Fibroblast of peridontal ligament (primary cell): ENCODE measurements at regions not wholly inside any gene's neighbourhood (a gene's known extent, or its start where the extent isn't known, plus 50 kb on each side); places are given as distances from the start of the nearest gene placed in this dataset.
"Not testable (repeated sequence)": the region's sequence is repeated elsewhere in the genome, so short reads cannot be mapped to it uniquely, and the experiment has no call there.

Experiments used
- DNase-seq: peaks from one replicate; pipeline ENCODE4 v3.0.0-alpha.2; 2010; ENCODE audit errors: extremely low read depth

- DNase-seq: not testable (repeated sequence)
Measured at GRCh38 chr1:83134322-83135014, 864.5 kb downstream of the TTLL7 start.

DNA sequence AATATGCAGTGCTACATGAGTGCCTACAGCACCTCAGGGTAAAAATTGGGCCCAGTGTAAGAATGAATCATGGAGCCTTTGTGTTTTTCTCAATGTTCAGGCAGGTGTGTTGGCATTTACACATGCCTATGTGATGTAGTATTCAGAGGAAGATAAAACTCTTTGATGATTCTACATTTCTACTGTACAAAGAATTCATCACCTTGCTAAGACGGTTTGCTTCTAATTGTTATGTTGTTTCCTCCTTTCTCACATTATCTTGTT is 867.3 kb downstream of the TTLL7 start:
- DNase-seq: no peak

- DNase-seq: no peak
Measured at GRCh38 chr1:83130886-83131691, 867.8 kb downstream of the TTLL7 start.

DNA sequence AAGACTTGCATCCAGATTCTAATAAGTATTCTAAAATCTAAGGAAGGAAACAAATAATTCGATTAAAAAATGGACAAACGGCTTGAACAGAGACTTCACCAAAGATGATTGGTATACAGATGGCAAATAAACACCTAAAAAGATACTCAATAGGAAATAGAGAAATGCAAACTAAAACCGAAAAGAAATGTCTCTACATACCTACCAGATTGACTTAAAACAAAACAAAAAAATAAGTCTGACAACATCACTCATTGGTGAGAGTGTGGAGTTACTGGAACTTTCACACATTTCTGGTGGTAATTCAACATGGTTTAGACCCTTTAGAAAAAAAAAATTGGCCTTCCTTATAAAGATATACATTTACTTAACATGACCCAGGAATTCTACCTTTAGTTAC is 869.8 kb downstream of the TTLL7 start:
- DNase-seq: no peak

GRCh38 chr1:83125456-83125855 is 873.5 kb downstream of the TTLL7 start:
- no peak for DNase-seq

- DNase-seq: no peak
Measured at GRCh38 chr1:83123019-83123418, 875.9 kb downstream of the TTLL7 start.

GRCh38 chr1:83118472-83118871 is 880.5 kb downstream of the TTLL7 start:
- DNase-seq: no peak

GRCh38 chr1:83117030-83117429 is 881.9 kb downstream of the TTLL7 start:
- not testable (repeated sequence) for DNase-seq

- no peak for DNase-seq
Measured at GRCh38 chr1:83115785-83116184, 883.1 kb downstream of the TTLL7 start.

- no peak for DNase-seq
Measured at GRCh38 chr1:83114136-83114834, 884.6 kb downstream of the TTLL7 start.

GRCh38 chr1:83113652-83114051 is 885.3 kb downstream of the TTLL7 start:
- DNase-seq: no peak

GRCh38 chr1:83112248-83112885 is 886.6 kb downstream of the TTLL7 start:
- DNase-seq: no peak

DNA sequence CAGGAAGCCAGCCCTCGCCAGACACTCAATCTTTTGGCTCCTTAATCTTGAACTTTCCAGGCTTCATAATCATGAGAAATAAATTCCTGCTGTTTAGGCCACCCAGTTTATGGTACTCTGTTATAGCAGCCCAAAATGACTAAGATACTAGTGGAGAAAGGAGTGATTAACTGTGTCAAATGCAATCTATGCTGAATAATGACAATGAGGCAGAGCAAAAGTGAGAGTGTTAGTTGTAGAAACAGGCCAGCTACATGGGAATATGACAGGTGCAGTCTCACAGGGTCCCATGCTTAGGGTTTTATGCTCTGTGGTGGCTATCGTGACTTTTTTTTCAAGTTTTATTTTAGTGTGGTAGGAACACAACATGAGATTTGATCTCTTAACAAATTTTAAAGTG is 888.8 kb downstream of the TTLL7 start:
- DNase-seq: no peak

DNA sequence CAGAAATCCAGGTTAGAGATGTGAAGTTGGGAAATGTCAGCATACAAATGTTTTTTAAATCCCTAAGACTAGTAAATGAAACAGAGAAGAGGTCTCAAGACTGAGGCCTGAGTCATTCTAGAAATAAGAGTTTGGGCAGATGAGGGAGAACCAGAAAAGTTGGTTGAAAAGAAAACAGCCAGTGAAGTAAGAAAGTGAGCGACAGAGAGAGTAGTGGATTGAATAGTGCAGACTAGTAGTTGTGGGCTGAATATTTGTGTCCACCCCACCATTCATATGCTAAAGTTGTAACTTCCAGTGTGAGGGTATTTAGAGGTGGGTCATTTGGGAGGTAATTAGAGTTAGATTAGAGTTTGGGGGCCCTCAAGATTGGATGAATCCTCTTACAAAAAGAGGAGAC is 889.2 kb downstream of the TTLL7 start:
- no peak for DNase-seq

- no peak for DNase-seq
Measured at GRCh38 chr1:83104558-83104957, 894.4 kb downstream of the TTLL7 start.

DNA sequence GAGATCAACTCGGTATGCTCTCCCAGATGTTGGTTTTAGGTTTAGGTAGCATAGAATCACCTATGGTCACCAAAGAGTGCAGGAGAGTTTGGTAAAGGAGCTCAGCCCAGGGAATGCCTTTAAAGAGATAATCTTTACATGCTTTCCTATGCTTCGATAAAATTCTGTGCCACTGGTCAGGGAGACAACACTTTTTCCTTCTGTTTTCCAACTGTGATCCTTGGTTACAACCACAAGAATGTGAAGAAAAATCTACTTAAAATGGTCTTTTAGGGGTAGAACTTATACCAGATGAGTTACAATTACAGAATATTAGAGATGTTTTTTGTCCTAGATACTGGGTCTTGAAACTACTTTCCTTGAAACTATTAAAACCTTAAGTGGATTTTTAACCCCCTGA is 895.6 kb downstream of the TTLL7 start:
- DNase-seq: peak; percentile 28

- peak; percentile 27 for DNase-seq
Measured at GRCh38 chr1:83102630-83103071, 896.3 kb downstream of the TTLL7 start.

- no peak for DNase-seq
Measured at GRCh38 chr1:83101406-83101805, 897.5 kb downstream of the TTLL7 start.

- DNase-seq: no peak
Measured at GRCh38 chr1:83100133-83100532, 898.8 kb downstream of the TTLL7 start.

DNA sequence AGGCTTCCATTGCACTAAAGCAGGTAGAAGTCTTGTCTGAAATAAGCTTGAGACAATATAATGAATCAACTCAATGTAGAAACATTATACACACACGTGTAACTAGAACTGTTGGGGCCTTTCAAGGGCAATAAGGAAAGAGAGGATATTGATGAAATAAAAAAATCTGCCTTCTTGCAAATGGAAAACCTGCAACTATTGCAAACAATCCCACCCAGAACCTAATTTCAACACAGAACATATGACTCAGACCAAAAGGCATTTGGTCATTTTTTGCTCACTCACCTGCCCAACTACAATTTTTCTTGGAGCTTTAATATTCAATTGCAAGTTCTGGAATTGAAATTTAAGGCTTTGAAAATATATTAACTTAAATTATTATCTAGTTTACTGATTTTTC is 900.1 kb downstream of the TTLL7 start:
- no peak for DNase-seq

DNA sequence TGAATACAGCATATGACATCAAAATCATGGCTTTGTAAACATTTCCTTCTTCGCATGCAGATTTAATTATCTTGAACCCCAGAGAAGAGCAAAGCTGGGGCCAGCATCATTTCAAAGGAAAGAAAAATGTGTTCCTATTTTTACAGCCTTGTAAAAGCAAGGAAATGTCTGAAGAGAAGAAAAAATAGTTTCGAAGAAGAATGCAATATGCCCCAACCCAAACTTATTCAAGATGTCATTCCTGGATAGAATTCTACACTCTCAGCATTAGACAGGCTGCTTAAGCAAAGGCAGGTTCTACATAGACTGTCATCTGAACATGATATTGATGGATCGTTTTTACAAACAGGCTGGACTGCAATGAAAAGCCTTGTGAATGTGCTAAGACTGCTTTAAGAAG is 900.8 kb downstream of the TTLL7 start:
- no peak for DNase-seq

DNA sequence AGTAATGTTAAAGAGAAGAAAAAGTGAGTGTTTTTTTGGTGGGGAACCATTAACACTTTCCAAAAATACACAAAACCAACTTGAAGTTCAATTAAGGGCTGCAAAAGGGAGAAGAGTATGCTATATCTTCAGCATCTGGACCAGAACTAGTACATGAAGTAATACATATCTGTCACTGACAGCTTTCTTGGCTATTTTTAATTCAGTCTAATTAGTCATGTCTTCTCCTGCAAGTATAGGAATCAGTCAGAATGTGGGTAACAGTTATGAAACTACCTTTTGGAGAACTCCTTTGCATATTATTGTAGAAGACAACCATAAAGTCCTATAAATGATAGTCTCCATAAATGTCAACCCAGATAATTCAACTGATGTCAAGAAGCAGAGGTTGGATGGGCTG is 901.2 kb downstream of the TTLL7 start:
- no peak for DNase-seq
